ENCODE measurements at regions not wholly inside any gene's neighbourhood (a gene's known extent, or its start where the extent isn't known, plus 50 kb on each side); places are given as distances from the start of the nearest gene placed in this dataset.
"Not testable (repeated sequence)": the region's sequence is repeated elsewhere in the genome, so short reads cannot be mapped to it uniquely, and the experiment has no call there.

GRCh38 chr11:19412070-19412469, 171.3 kb upstream of the E2F8 start:
- TF ChIP-seq, protein P1, sequence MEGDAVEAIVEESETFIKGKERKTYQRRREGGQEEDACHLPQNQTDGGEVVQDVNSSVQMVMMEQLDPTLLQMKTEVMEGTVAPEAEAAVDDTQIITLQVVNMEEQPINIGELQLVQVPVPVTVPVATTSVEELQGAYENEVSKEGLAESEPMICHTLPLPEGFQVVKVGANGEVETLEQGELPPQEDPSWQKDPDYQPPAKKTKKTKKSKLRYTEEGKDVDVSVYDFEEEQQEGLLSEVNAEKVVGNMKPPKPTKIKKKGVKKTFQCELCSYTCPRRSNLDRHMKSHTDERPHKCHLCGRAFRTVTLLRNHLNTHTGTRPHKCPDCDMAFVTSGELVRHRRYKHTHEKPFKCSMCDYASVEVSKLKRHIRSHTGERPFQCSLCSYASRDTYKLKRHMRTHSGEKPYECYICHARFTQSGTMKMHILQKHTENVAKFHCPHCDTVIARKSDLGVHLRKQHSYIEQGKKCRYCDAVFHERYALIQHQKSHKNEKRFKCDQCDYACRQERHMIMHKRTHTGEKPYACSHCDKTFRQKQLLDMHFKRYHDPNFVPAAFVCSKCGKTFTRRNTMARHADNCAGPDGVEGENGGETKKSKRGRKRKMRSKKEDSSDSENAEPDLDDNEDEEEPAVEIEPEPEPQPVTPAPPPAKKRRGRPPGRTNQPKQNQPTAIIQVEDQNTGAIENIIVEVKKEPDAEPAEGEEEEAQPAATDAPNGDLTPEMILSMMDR (IDR thresholded peaks at IDR 0.05; ENCODE audit: poor library complexity), result not testable (repeated sequence)
- TF ChIP-seq EZH2 (IDR thresholded peaks at IDR 0.05; ENCODE audit: borderline replicate concordance); EZH2phosphoT487 (IDR thresholded peaks at IDR 0.05; ENCODE audit: low read depth, severe bottlenecking, unreplicated experiment): not testable (repeated sequence)
